Activated CD8-positive, alpha-beta T cell treated with anti-CD3 and anti-CD28 coated beads, Interleukin-2, amount 10 ng/mL, durations not matched to agents 7 days and 5 days (primary cell): ENCODE measurements at regions not wholly inside any gene's neighbourhood (a gene's known extent, or its start where the extent isn't known, plus 50 kb on each side); places are given as distances from the start of the nearest gene placed in this dataset.

ENCODE experiments used
- ATAC-seq: fragments of 150-1000 bp; cut with Tn5 transposase; one replicate; pipeline ENCODE4 v1.10.0; 2021; ENCODE audit warnings: moderate library complexity
- CTCF ChIA-PET: fragments of 350-600 bp; sonication (Branson Sonifier 250); formaldehyde crosslinking; loops from one replicate; lab custom pipeline; 2021; ENCODE audit warnings: antibody characterized with exemption; lab: Charles Lee
- POLR2A ChIA-PET: fragments of 350-600 bp; sonication (Branson Sonifier 250); formaldehyde crosslinking; loops from one replicate; lab custom pipeline; 2021; ENCODE audit warnings: antibody characterized with exemption; lab: Charles Lee
- DNase-seq: peaks from one replicate; pipeline ENCODE4 v3.0.0-alpha.2; 2020
- H3K27ac Mint-ChIP-seq: one replicate; pipeline ENCODE4 v1.8.0; 2021; ENCODE audit warnings: mild to moderate bottlenecking, mixed read lengths
- H3K27me3 Mint-ChIP-seq: one replicate; pipeline ENCODE4 v1.8.0; 2021; ENCODE audit warnings: low read depth, mixed read lengths
- H3K36me3 Mint-ChIP-seq: one replicate; pipeline ENCODE4 v1.8.0; 2021; ENCODE audit warnings: low read depth, mixed read lengths
- H3K4me1 Mint-ChIP-seq: one replicate; pipeline ENCODE4 v1.8.0; 2021; ENCODE audit warnings: low read depth, mixed read lengths
- H3K4me3 Mint-ChIP-seq: one replicate; pipeline ENCODE4 v1.8.0; 2021; ENCODE audit warnings: mild to moderate bottlenecking, mixed read lengths
- H3K9me3 Mint-ChIP-seq: one replicate; pipeline ENCODE4 v1.8.0; 2022; ENCODE audit warnings: mixed read lengths; ENCODE audit not compliant: insufficient read depth

GRCh38 chr11:134711588-134711987, 299.5 kb upstream of the B3GAT1 start:
- Mint-ChIP-seq H3K27me3 (peaks cover 2% of the 10 kb centered on the region), H3K27ac (no peak overlapping the region), H3K9me3 (no peaks in the 10 kb centered on the region), H3K4me1 (no peaks in the 10 kb centered on the region), H3K4me3 (no peak overlapping the region), H3K36me3 (no peaks in the 10 kb centered on the region)
- ChIA-PET CTCF (no interaction called here), POLR2A (no interaction called here)
- DNase-seq (no peak), ATAC-seq (no peak)

GRCh38 chr11:134710861-134711407, 298.9 kb upstream of the B3GAT1 start:
- Mint-ChIP-seq H3K27ac (no peak overlapping the region), H3K36me3 (no peaks in the 10 kb centered on the region), H3K4me1 (no peaks in the 10 kb centered on the region), H3K9me3 (no peaks in the 10 kb centered on the region), H3K27me3 (peaks cover 2% of the 10 kb centered on the region), H3K4me3 (no peak overlapping the region)
- DNase-seq, result no peak
- no peak for ATAC-seq
- POLR2A ChIA-PET, result no interaction called here
- CTCF ChIA-PET, result no interaction called here

- no peak for ATAC-seq
- H3K27me3 Mint-ChIP-seq, result no peaks in the 10 kb centered on the region
- no peaks in the 10 kb centered on the region for H3K36me3 Mint-ChIP-seq
- CTCF ChIA-PET, result no interaction called here
- no peak for DNase-seq
- H3K4me3 Mint-ChIP-seq, result no peak overlapping the region
- POLR2A ChIA-PET, result no interaction called here
- no peaks in the 10 kb centered on the region for H3K9me3 Mint-ChIP-seq
- no peak overlapping the region for H3K27ac Mint-ChIP-seq
- no peaks in the 10 kb centered on the region for H3K4me1 Mint-ChIP-seq
Observed at GRCh38 chr11:134705858-134706257, 293.8 kb upstream of the B3GAT1 start.

- Mint-ChIP-seq H3K27ac (no peak overlapping the region), H3K27me3 (peaks cover 2% of the 10 kb centered on the region), H3K9me3 (no peaks in the 10 kb centered on the region), H3K4me1 (no peaks in the 10 kb centered on the region), H3K4me3 (no peak overlapping the region), H3K36me3 (no peaks in the 10 kb centered on the region)
- ATAC-seq (no peak), DNase-seq (no peak)
- POLR2A ChIA-PET, result no interaction called here
- CTCF ChIA-PET, result no interaction called here
Observed at GRCh38 chr11:134702827-134703226, 290.8 kb upstream of the B3GAT1 start.

- ChIA-PET POLR2A (no interaction called here), CTCF (no interaction called here)
- Mint-ChIP-seq H3K27me3 (peaks cover 6% of the 10 kb centered on the region), H3K9me3 (no peaks in the 10 kb centered on the region), H3K4me3 (no peak overlapping the region), H3K36me3 (no peaks in the 10 kb centered on the region), H3K27ac (no peak overlapping the region), H3K4me1 (no peaks in the 10 kb centered on the region)
- DNase-seq, result no peak
- ATAC-seq, result no peak
Observed at GRCh38 chr11:134701564-134702165, 289.6 kb upstream of the B3GAT1 start.

- no peak overlapping the region for H3K27ac Mint-ChIP-seq
- POLR2A ChIA-PET, result no interaction called here
- peaks cover 6% of the 10 kb centered on the region for H3K27me3 Mint-ChIP-seq
- no peaks in the 10 kb centered on the region for H3K36me3 Mint-ChIP-seq
- no peak overlapping the region for H3K4me3 Mint-ChIP-seq
- DNase-seq (no peak), ATAC-seq (no peak)
- no peaks in the 10 kb centered on the region for H3K4me1 Mint-ChIP-seq
- H3K9me3 Mint-ChIP-seq, result no peaks in the 10 kb centered on the region
- CTCF ChIA-PET, result no interaction called here
Observed at GRCh38 chr11:134700101-134700640, 288.1 kb upstream of the B3GAT1 start.

GRCh38 chr11:134696455-134696854, 284.4 kb upstream of the B3GAT1 start:
- ChIA-PET CTCF (no interaction called here), POLR2A (no interaction called here)
- Mint-ChIP-seq H3K27me3 (peaks cover 8% of the 10 kb centered on the region), H3K4me1 (no peaks in the 10 kb centered on the region), H3K36me3 (no peaks in the 10 kb centered on the region), H3K9me3 (no peaks in the 10 kb centered on the region), H3K4me3 (no peak overlapping the region), H3K27ac (no peak overlapping the region)
- DNase-seq (no peak), ATAC-seq (no peak)

- Mint-ChIP-seq H3K9me3 (no peaks in the 10 kb centered on the region), H3K27me3 (peaks cover 11% of the 10 kb centered on the region), H3K27ac (no peak overlapping the region), H3K4me3 (no peak overlapping the region), H3K4me1 (no peaks in the 10 kb centered on the region), H3K36me3 (no peaks in the 10 kb centered on the region)
- DNase-seq, result no peak
- ATAC-seq, result no peak
- ChIA-PET POLR2A (no interaction called here), CTCF (no interaction called here)
Observed at GRCh38 chr11:134691985-134692384, 279.9 kb upstream of the B3GAT1 start.

GRCh38 chr11:134691295-134691873, 279.3 kb upstream of the B3GAT1 start:
- CTCF ChIA-PET, result interaction anchor here (1.0 kb wide), 1 partner anchor 73 kb away, joined by 3 read pairs; no protein-coding TSS in a partner anchor
- no peak for DNase-seq
- ATAC-seq, result no peak

GRCh38 chr11:134689886-134690285, 277.8 kb upstream of the B3GAT1 start:
- Mint-ChIP-seq H3K4me1 (no peaks in the 10 kb centered on the region), H3K36me3 (no peaks in the 10 kb centered on the region), H3K9me3 (no peaks in the 10 kb centered on the region), H3K27me3 (peaks cover 7% of the 10 kb centered on the region), H3K4me3 (no peak overlapping the region), H3K27ac (no peak overlapping the region)
- ChIA-PET CTCF (no interaction called here), POLR2A (no interaction called here)
- ATAC-seq, result no peak
- no peak for DNase-seq

More at GRCh38 chr11:134691295-134691873, 279.3 kb upstream of the B3GAT1 start:
- no peaks in the 10 kb centered on the region for H3K36me3 Mint-ChIP-seq
- no peak overlapping the region for H3K27ac Mint-ChIP-seq
- H3K27me3 Mint-ChIP-seq, result peaks cover 7% of the 10 kb centered on the region
- H3K4me3 Mint-ChIP-seq, result no peak overlapping the region
- no peaks in the 10 kb centered on the region for H3K4me1 Mint-ChIP-seq
- POLR2A ChIA-PET, result no interaction called here
- no peaks in the 10 kb centered on the region for H3K9me3 Mint-ChIP-seq

GRCh38 chr11:134687548-134687947, 275.5 kb upstream of the B3GAT1 start:
- DNase-seq, result no peak
- H3K27me3 Mint-ChIP-seq, result peaks cover 5% of the 10 kb centered on the region
- H3K27ac Mint-ChIP-seq, result no peak overlapping the region
- ChIA-PET POLR2A (no interaction called here), CTCF (no interaction called here)
- no peak overlapping the region for H3K4me3 Mint-ChIP-seq
- no peaks in the 10 kb centered on the region for H3K36me3 Mint-ChIP-seq
- H3K9me3 Mint-ChIP-seq, result no peaks in the 10 kb centered on the region
- H3K4me1 Mint-ChIP-seq, result no peaks in the 10 kb centered on the region
- no peak for ATAC-seq

GRCh38 chr11:134686460-134687061, 274.5 kb upstream of the B3GAT1 start:
- ATAC-seq (no peak), DNase-seq (no peak)
- ChIA-PET POLR2A (no interaction called here), CTCF (no interaction called here)
- H3K9me3 Mint-ChIP-seq, result no peaks in the 10 kb centered on the region
- no peak overlapping the region for H3K27ac Mint-ChIP-seq
- peaks cover 6% of the 10 kb centered on the region for H3K27me3 Mint-ChIP-seq
- H3K4me1 Mint-ChIP-seq, result no peaks in the 10 kb centered on the region
- H3K36me3 Mint-ChIP-seq, result no peaks in the 10 kb centered on the region
- H3K4me3 Mint-ChIP-seq, result no peak overlapping the region
